Mammary epithelial cell (primary cell): ENCODE measurements at regions not wholly inside any gene's neighbourhood (a gene's known extent, or its start where the extent isn't known, plus 50 kb on each side); places are given as distances from the start of the nearest gene placed in this dataset.
A peak's percentile ranks its signal among the peaks of the same experiment; 100 is the strongest.

ENCODE experiments used
- CTCF ChIP-seq, 2 donors: IDR thresholded peaks in 1 of 2; conservative IDR thresholded peaks in 1 of 2; 2 replicates each; pipeline ENCODE4 v1.5.1; 2011 to 2012; ENCODE audit warnings: inconsistent platforms in 2 of 2, low read length in 2 of 2, mild to moderate bottlenecking in 2 of 2, control low read depth in 1 of 2, low read depth in 1 of 2; ENCODE audit not compliant: insufficient read depth in 1 of 2; ENCODE audit errors: extremely low read depth in 1 of 2
- EZH2 ChIP-seq: IDR thresholded peaks from 2 replicates; pipeline ENCODE4 v1.6.1; 2012; ENCODE audit warnings: low read length, inconsistent platforms, borderline replicate concordance

- TF ChIP-seq CTCF (conservative IDR thresholded peaks at IDR 0.05 in 1 of 2, IDR thresholded peaks at IDR 0.05 in 1 of 2; ENCODE audit: extremely low read depth in 1 of 2, insufficient read depth in 1 of 2, low read depth in 1 of 2, low read length in 2 of 2) (peak; percentile 17 to 41), EZH2 (no peak)
Measured at GRCh38 chr12:114935658-114936057, 251.7 kb upstream of the TBX3 start.
